SK-N-MC (cell line): ENCODE measurements at regions not wholly inside any gene's neighbourhood (a gene's known extent, or its start where the extent isn't known, plus 50 kb on each side); places are given as distances from the start of the nearest gene placed in this dataset.

Experiments used
- EZH2 ChIP-seq: fragments of 200-600 bp; sonication (generic); IDR thresholded peaks from one replicate; pipeline ENCODE4 v1.6.1; 2017; ENCODE audit warnings: antibody characterized with exemption
- POLR2AphosphoS5 ChIP-seq: IDR thresholded peaks from 2 replicates; pipeline ENCODE4 v1.6.1; 2012; ENCODE audit warnings: mild to moderate bottlenecking, low read depth, low read length, borderline replicate concordance

- no peak for TF ChIP-seq EZH2
- no peak for TF ChIP-seq POLR2AphosphoS5
These were observed 434.4 kb upstream of the FAM47C start for GRCh38 chrX:36573720-36574119.
